Sigmoid colon (tissue), 4 donors: ENCODE measurements at regions not wholly inside any gene's neighbourhood (a gene's known extent, or its start where the extent isn't known, plus 50 kb on each side); places are given as distances from the start of the nearest gene placed in this dataset.

Experiments used
- CTCF ChIP-seq, 4 experiments: fragments of 450-650 bp in 3 of 4; fragments of 200-600 bp in 1 of 4; IDR thresholded peaks; one replicate each; pipeline ENCODE4 v1.5.1; 2016 to 2019; ENCODE audit warnings: antibody characterized with exemption in 4 of 4, mild to moderate bottlenecking in 3 of 4, moderate library complexity in 2 of 4
- POLR2A ChIP-seq, 2 donors: fragments of 450-650 bp; IDR thresholded peaks; one replicate each; pipeline ENCODE4 v1.6.1; 2016; ENCODE audit warnings: antibody characterized with exemption in 2 of 2, mild to moderate bottlenecking in 2 of 2, moderate library complexity in 2 of 2
- POLR2AphosphoS5 ChIP-seq, 4 donors: sonication (generic); formaldehyde crosslinking; IDR thresholded peaks; one replicate each; pipeline ENCODE4 v1.6.1; 2017; ENCODE audit warnings: antibody characterized with exemption in 4 of 4

GRCh38 chr4:38232741-38233140 is 272.5 kb downstream of the PTTG2 start:
- TF ChIP-seq CTCF (IDR thresholded peaks at IDR 0.05) (no peak), POLR2A (IDR thresholded peaks at IDR 0.05) (no peak), POLR2AphosphoS5 (IDR thresholded peaks at IDR 0.05) (no peak)
